HepG2 (cell line): ENCODE measurements at regions not wholly inside any gene's neighbourhood (a gene's known extent, or its start where the extent isn't known, plus 50 kb on each side); places are given as distances from the start of the nearest gene placed in this dataset.

ENCODE experiments used
- AHR ChIP-seq: IDR thresholded peaks from 2 replicates; pipeline ENCODE4 v1.6.1; 2018; ENCODE audit warnings: missing genetic modification reagents, missing compliant biosample characterization
- ATF1 ChIP-seq: IDR thresholded peaks from 2 replicates; pipeline ENCODE4 v1.6.1; 2016; ENCODE audit warnings: mild to moderate bottlenecking, control low read depth
- ESRRA ChIP-seq: sonication (generic); formaldehyde crosslinking; IDR thresholded peaks from 2 replicates; pipeline ENCODE4 v1.5.1; 2020; ENCODE audit warnings: mild to moderate bottlenecking, low read depth, missing genetic modification reagents
- KDM3A ChIP-seq: IDR thresholded peaks from 2 replicates; pipeline ENCODE4 v1.6.1; 2018; ENCODE audit warnings: low read depth, missing compliant biosample characterization
- RAD21 ChIP-seq: fragments of 450-650 bp; formaldehyde crosslinking; IDR thresholded peaks from 2 replicates; pipeline ENCODE4 v1.5.0; 2020; ENCODE audit warnings: mild to moderate bottlenecking
- RARG ChIP-seq: sonication (generic); formaldehyde crosslinking; IDR thresholded peaks from 2 replicates; pipeline ENCODE4 v1.4.0; 2020; ENCODE audit warnings: low read depth, mild to moderate bottlenecking, missing genetic modification reagents
- ZFP36 ChIP-seq: fragments of 150-350 bp; IDR thresholded peaks from 2 replicates; pipeline ENCODE4 v1.6.1; 2018; ENCODE audit warnings: borderline replicate concordance, low read length, low read depth; ENCODE audit not compliant: partially characterized antibody
- ZNF674 ChIP-seq: sonication (generic); formaldehyde crosslinking; IDR thresholded peaks from 2 replicates; pipeline ENCODE4 v1.5.0; 2020; ENCODE audit warnings: low read depth, mild to moderate bottlenecking, missing genetic modification reagents
- ZNF850 ChIP-seq: sonication (generic); formaldehyde crosslinking; conservative IDR thresholded peaks from 2 replicates; pipeline ENCODE4 v1.9.0; 2021; ENCODE audit warnings: mild to moderate bottlenecking, missing genetic modification reagents
- TF ChIP-seq, protein P1 (sequence below): IDR thresholded peaks from 2 replicates; pipeline ENCODE4 v1.6.1; 2016
- TF ChIP-seq, protein P2 (sequence below): sonication (generic); formaldehyde crosslinking; IDR thresholded peaks from 2 replicates; pipeline ENCODE4 v1.4.0; 2020; ENCODE audit warnings: missing genetic modification reagents
- TF ChIP-seq, protein P3 (sequence below): sonication (generic); formaldehyde crosslinking; IDR thresholded peaks from 2 replicates; pipeline ENCODE4 v1.9.0; 2021; ENCODE audit warnings: missing genetic modification reagents, borderline replicate concordance
- TF ChIP-seq, protein P4 (sequence below): sonication (generic); formaldehyde crosslinking; IDR thresholded peaks from 2 replicates; pipeline ENCODE4 v1.5.0; 2020; ENCODE audit warnings: mild to moderate bottlenecking, missing genetic modification reagents, moderate library complexity

DNA sequence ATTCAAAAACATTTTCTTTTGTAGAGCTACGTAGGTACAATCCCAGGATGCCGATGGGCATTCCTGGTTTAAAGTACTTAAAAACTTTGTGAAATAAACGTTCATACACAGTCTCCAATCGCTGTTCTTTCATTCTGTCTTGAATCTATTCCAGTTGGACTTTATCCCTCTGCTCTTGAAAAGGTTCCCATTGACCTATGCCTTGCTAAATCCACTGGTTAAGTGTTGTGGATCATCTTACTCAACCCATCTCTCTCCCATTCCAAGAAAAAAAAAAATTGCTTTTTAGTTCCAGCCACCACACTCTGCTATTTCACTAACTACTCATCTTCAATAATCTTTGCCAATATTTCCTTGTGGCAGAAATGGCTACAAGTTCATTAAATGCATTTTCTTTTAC is 542.3 kb upstream of the GRIA3 start:
- TF ChIP-seq, protein P1, sequence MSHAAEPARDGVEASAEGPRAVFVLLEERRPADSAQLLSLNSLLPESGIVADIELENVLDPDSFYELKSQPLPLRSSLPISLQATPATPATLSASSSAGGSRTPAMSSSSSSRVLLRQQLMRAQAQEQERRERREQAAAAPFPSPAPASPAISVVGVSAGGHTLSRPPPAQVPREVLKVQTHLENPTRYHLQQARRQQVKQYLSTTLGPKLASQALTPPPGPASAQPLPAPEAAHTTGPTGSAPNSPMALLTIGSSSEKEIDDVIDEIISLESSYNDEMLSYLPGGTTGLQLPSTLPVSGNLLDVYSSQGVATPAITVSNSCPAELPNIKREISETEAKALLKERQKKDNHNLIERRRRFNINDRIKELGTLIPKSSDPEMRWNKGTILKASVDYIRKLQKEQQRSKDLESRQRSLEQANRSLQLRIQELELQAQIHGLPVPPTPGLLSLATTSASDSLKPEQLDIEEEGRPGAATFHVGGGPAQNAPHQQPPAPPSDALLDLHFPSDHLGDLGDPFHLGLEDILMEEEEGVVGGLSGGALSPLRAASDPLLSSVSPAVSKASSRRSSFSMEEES (CRISPR knock-in tag): no peak
- TF ChIP-seq, protein P2, sequence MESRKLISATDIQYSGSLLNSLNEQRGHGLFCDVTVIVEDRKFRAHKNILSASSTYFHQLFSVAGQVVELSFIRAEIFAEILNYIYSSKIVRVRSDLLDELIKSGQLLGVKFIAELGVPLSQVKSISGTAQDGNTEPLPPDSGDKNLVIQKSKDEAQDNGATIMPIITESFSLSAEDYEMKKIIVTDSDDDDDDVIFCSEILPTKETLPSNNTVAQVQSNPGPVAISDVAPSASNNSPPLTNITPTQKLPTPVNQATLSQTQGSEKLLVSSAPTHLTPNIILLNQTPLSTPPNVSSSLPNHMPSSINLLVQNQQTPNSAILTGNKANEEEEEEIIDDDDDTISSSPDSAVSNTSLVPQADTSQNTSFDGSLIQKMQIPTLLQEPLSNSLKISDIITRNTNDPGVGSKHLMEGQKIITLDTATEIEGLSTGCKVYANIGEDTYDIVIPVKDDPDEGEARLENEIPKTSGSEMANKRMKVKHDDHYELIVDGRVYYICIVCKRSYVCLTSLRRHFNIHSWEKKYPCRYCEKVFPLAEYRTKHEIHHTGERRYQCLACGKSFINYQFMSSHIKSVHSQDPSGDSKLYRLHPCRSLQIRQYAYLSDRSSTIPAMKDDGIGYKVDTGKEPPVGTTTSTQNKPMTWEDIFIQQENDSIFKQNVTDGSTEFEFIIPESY (CRISPR knock-in tag): no peak
- TF ChIP-seq, protein P3, sequence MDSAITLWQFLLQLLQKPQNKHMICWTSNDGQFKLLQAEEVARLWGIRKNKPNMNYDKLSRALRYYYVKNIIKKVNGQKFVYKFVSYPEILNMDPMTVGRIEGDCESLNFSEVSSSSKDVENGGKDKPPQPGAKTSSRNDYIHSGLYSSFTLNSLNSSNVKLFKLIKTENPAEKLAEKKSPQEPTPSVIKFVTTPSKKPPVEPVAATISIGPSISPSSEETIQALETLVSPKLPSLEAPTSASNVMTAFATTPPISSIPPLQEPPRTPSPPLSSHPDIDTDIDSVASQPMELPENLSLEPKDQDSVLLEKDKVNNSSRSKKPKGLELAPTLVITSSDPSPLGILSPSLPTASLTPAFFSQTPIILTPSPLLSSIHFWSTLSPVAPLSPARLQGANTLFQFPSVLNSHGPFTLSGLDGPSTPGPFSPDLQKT (CRISPR knock-in tag): no peak
- no peak for TF ChIP-seq KDM3A (CRISPR knock-in tag)
- no peak for TF ChIP-seq ZNF850 (CRISPR knock-in tag)
- no peak for TF ChIP-seq RARG
- no peak for TF ChIP-seq AHR (CRISPR knock-in tag)
- TF ChIP-seq ZNF674: no peak
- no peak for TF ChIP-seq RAD21 (CRISPR knock-in tag)
- TF ChIP-seq, protein P4, sequence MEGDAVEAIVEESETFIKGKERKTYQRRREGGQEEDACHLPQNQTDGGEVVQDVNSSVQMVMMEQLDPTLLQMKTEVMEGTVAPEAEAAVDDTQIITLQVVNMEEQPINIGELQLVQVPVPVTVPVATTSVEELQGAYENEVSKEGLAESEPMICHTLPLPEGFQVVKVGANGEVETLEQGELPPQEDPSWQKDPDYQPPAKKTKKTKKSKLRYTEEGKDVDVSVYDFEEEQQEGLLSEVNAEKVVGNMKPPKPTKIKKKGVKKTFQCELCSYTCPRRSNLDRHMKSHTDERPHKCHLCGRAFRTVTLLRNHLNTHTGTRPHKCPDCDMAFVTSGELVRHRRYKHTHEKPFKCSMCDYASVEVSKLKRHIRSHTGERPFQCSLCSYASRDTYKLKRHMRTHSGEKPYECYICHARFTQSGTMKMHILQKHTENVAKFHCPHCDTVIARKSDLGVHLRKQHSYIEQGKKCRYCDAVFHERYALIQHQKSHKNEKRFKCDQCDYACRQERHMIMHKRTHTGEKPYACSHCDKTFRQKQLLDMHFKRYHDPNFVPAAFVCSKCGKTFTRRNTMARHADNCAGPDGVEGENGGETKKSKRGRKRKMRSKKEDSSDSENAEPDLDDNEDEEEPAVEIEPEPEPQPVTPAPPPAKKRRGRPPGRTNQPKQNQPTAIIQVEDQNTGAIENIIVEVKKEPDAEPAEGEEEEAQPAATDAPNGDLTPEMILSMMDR: no peak
- no peak for TF ChIP-seq ATF1 (CRISPR knock-in tag)
- TF ChIP-seq ESRRA (CRISPR knock-in tag): no peak
- no peak for TF ChIP-seq ZFP36
